IPS-20b (cell line): ENCODE measurements at regions not wholly inside any gene's neighbourhood (a gene's known extent, or its start where the extent isn't known, plus 50 kb on each side); places are given as distances from the start of the nearest gene placed in this dataset.

Experiments
- H3K27ac ChIP-seq: one replicate; pipeline ENCODE4 v1.5.1; 2013; ENCODE audit warnings: low read length
- H3K27me3 ChIP-seq: 2 replicates; pipeline ENCODE4 v1.6.1; 2013; ENCODE audit warnings: mild to moderate bottlenecking, low read length, inconsistent platforms; ENCODE audit not compliant: insufficient read depth
- H3K36me3 ChIP-seq: 2 replicates; pipeline ENCODE4 v1.6.1; 2013; ENCODE audit warnings: low read depth, mild to moderate bottlenecking, inconsistent platforms, low read length, moderate library complexity; ENCODE audit not compliant: insufficient read depth
- H3K4me1 ChIP-seq: 2 replicates; pipeline ENCODE4 v1.6.1; 2013; ENCODE audit warnings: mild to moderate bottlenecking, control low read depth, inconsistent platforms, low read length, moderate library complexity; ENCODE audit not compliant: insufficient read depth
- H3K4me3 ChIP-seq: 2 replicates; pipeline ENCODE4 v1.5.1; 2013; ENCODE audit warnings: mild to moderate bottlenecking, low read length, inconsistent platforms
- H3K9ac ChIP-seq: 2 replicates; pipeline ENCODE4 v1.6.1; 2013; ENCODE audit warnings: low read depth, mild to moderate bottlenecking, inconsistent platforms, low read length, moderate library complexity
- H3K9me3 ChIP-seq: 2 replicates; pipeline ENCODE4 v1.6.1; 2013; ENCODE audit warnings: mild to moderate bottlenecking, low read depth, low read length, inconsistent platforms; ENCODE audit not compliant: insufficient read depth

DNA sequence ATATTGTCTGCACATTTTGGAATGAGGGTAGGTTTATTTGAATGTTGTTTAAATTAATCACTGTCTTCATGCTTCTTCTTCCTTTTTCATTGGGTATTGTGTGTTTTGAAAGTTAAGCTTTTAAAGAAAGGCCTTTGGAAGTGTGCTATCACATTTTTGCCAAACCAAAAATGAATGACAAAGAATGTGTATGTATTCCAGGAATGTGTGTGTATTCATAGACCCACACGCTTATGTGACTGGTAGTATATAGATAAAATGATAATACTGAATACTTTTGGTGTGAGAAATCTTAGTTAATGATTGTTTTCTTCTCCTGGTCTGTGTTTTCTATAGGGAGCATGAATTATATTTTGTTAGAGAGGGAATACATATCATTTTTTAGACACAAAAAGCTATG, 404.4 kb downstream of the TLL1 start:
- no peaks in the 10 kb centered on the region for H3K4me1 ChIP-seq
- no peaks in the 10 kb centered on the region for H3K9me3 ChIP-seq
- H3K27ac ChIP-seq, result no peak overlapping the region
- no peak overlapping the region for H3K9ac ChIP-seq
- H3K27me3 ChIP-seq, result no peaks in the 10 kb centered on the region
- H3K36me3 ChIP-seq, result no peaks in the 10 kb centered on the region
- H3K4me3 ChIP-seq, result no peak overlapping the region

GRCh38 chr4:166277853-166278252, 404.8 kb downstream of the TLL1 start:
- Histone ChIP-seq H3K4me1 (no peaks in the 10 kb centered on the region), H3K9ac (no peak overlapping the region), H3K36me3 (no peaks in the 10 kb centered on the region), H3K27me3 (no peaks in the 10 kb centered on the region), H3K4me3 (no peak overlapping the region), H3K27ac (no peak overlapping the region), H3K9me3 (no peaks in the 10 kb centered on the region)

DNA sequence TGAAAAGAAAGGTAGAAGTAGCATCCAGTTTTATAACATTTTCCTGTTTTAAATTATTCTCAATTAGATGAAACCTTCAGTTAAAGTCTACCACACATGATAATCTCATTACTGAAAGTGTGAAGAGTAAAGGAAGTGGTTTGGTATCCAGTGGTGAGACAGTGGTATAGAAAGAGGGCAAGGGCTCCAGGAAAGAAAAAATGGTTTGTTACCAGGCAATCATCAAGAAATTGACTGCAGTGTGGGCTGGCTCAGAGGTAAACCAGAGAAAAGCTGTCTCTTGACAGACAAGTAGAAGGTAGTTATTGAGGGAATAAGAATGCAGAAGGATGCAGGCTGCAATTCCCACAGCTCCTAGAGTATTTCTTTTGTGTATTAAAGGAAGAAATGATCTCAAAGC, 406.2 kb downstream of the TLL1 start:
- no peaks in the 10 kb centered on the region for H3K27me3 ChIP-seq
- H3K4me1 ChIP-seq, result no peaks in the 10 kb centered on the region
- no peaks in the 10 kb centered on the region for H3K36me3 ChIP-seq
- no peak overlapping the region for H3K4me3 ChIP-seq
- no peaks in the 10 kb centered on the region for H3K9me3 ChIP-seq
- no peak overlapping the region for H3K9ac ChIP-seq
- no peak overlapping the region for H3K27ac ChIP-seq

- Histone ChIP-seq H3K27me3 (no peaks in the 10 kb centered on the region), H3K9me3 (no peaks in the 10 kb centered on the region), H3K27ac (no peak overlapping the region), H3K4me3 (no peak overlapping the region), H3K4me1 (no peaks in the 10 kb centered on the region), H3K9ac (no peak overlapping the region), H3K36me3 (no peaks in the 10 kb centered on the region)
Measured at GRCh38 chr4:166280642-166281041, 407.6 kb downstream of the TLL1 start.

DNA sequence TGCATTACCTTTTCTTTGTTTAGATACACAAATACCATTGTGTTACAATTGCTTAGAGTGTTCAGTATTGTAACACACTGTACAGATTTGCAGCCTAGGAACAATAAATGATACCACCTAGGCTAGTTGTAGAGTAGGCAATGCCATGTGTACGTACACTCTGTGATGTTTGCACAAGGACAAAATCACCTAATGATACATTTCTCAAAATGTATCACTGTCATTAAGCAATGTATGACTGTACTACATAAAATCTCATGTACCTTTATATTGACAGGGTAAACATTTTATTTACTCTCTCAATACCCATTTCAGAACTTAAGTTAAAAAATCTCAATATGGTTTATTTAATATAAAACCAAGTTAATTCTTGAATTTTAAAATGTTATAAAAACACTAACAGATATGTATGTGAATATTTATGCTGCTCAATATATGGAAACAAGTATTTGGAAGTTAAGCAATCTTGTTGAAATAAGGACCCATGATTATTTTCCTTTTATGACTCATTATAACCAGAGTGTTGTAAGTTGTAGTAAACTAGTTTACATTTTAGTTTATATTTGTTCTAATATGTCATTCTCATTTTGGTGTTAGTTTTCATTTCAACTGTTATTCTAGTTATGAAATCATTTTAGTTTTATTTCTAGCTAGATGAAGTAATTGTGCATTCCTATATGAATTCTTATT, 409.2 kb downstream of the TLL1 start:
- Histone ChIP-seq H3K9ac (no peak overlapping the region), H3K27ac (no peak overlapping the region), H3K36me3 (no peaks in the 10 kb centered on the region), H3K4me3 (no peak overlapping the region), H3K9me3 (no peaks in the 10 kb centered on the region), H3K27me3 (no peaks in the 10 kb centered on the region), H3K4me1 (no peaks in the 10 kb centered on the region)

DNA sequence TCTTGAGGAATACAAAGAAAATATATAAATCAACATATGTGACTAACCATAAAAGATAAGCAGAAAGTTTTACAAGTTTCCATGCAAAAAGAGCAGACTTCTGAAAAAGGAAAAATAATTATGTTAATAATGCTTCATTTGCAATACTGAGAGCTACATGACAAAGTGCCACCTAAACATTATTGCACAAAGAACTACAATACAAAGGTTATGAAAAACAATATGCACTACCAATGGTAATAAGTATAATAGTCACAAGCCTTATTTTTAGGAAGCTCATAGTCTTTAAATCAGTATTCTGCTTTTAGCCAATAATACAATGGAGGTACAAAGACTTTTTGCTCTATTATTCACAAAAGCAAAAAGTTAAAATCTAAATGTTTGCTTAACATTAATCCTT, 411.2 kb downstream of the TLL1 start:
- no peaks in the 10 kb centered on the region for H3K4me1 ChIP-seq
- no peaks in the 10 kb centered on the region for H3K27me3 ChIP-seq
- H3K9ac ChIP-seq, result no peak overlapping the region
- no peak overlapping the region for H3K27ac ChIP-seq
- H3K4me3 ChIP-seq, result no peak overlapping the region
- H3K36me3 ChIP-seq, result no peaks in the 10 kb centered on the region
- no peaks in the 10 kb centered on the region for H3K9me3 ChIP-seq

DNA sequence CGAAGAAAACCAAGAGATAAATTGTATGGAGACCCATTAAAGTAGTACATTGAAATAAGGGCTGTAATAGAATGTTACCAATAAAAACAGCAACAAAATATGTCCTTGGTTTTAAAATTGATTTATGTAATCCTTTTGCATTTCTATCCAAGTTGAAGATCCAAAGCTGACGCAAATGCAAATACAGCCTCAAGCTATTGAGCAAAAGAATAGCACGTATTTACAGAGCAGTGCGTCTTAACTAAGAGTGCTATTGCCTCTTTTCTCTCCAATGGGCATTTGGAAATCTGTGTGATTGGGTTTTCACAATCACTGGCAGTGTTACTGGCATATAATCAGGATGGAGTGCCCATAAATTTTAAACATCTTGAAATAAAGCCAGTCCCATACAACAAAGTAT, 417.4 kb downstream of the TLL1 start:
- no peaks in the 10 kb centered on the region for H3K4me1 ChIP-seq
- H3K9ac ChIP-seq, result no peak overlapping the region
- H3K9me3 ChIP-seq, result no peaks in the 10 kb centered on the region
- no peaks in the 10 kb centered on the region for H3K36me3 ChIP-seq
- no peaks in the 10 kb centered on the region for H3K27me3 ChIP-seq
- H3K27ac ChIP-seq, result no peak overlapping the region
- no peak overlapping the region for H3K4me3 ChIP-seq

DNA sequence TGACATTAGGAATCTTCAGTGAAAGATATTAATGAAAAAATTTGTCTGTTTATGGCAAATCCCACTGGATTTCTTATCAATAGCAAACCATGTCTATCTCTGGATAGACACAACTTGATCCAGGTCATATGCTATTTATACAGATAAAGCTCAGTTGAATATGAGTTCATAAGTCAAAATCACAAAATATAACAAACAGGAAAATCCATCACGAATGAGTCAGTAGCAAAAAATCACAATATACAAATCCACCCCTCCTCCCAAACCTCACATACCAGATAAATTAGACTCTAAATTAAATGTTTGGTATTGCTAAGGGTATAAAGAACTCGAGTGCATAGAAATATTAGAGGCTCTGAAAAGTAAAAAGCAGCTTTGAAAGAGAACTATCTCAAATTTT, 420.5 kb downstream of the TLL1 start:
- Histone ChIP-seq H3K4me1 (no peaks in the 10 kb centered on the region), H3K9me3 (no peaks in the 10 kb centered on the region), H3K27ac (no peak overlapping the region), H3K9ac (no peak overlapping the region), H3K27me3 (no peaks in the 10 kb centered on the region), H3K4me3 (no peak overlapping the region), H3K36me3 (no peaks in the 10 kb centered on the region)

DNA sequence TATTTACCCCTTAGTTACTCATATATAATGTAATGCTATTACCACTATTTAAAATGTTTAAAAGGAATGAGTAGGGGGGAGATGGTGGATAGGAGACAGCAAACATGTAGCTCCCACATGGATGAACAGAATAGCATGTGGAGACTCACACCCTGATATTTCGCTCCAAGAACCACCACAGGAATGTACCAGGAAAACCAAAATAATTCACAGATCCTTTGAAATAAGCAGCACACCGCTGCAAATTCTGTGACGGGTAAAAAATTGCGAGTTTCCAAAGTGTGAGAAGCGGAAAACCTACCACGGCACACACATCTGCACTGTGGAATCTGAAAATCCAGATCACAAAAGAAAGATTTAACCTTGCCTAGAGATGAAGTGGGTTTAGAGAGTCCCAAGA, 428.2 kb downstream of the TLL1 start:
- no peaks in the 10 kb centered on the region for H3K36me3 ChIP-seq
- no peak overlapping the region for H3K4me3 ChIP-seq
- no peak overlapping the region for H3K9ac ChIP-seq
- H3K9me3 ChIP-seq, result 0 out of 2 replicates have a peak, but pooled peaks cover 2% of the 10 kb centered on the region
- no peak overlapping the region for H3K27ac ChIP-seq
- no peaks in the 10 kb centered on the region for H3K4me1 ChIP-seq
- H3K27me3 ChIP-seq, result no peaks in the 10 kb centered on the region

- Histone ChIP-seq H3K9me3 (no peaks in the 10 kb centered on the region), H3K36me3 (no peaks in the 10 kb centered on the region), H3K4me3 (no peak overlapping the region), H3K9ac (no peak overlapping the region), H3K4me1 (no peaks in the 10 kb centered on the region), H3K27ac (no peak overlapping the region), H3K27me3 (no peaks in the 10 kb centered on the region)
Measured at GRCh38 chr4:166308647-166309046, 435.6 kb downstream of the TLL1 start.

DNA sequence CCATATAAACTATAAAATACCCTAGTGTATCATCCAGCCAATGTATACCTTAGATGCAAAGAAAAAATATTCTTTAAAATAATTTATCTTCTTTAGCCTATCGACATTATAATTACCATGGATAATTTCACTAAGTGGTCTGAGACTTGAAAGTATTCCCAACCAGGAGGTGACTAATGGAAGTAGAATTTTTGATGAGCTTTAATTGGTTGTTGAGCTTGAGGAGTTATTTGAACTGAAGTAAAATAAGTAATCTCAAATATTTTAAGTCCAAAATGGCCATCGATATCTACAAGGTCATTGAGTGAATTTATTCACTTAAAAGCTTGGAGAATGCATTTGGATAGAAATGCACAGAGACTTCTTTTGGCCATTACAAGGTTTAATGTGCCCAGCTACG, 436.2 kb downstream of the TLL1 start:
- Histone ChIP-seq H3K27ac (no peak overlapping the region), H3K4me3 (no peak overlapping the region), H3K36me3 (no peaks in the 10 kb centered on the region), H3K27me3 (no peaks in the 10 kb centered on the region), H3K9ac (no peak overlapping the region), H3K9me3 (no peaks in the 10 kb centered on the region), H3K4me1 (no peaks in the 10 kb centered on the region)

GRCh38 chr4:166311169-166311568, 438.1 kb downstream of the TLL1 start:
- H3K9me3 ChIP-seq, result no peaks in the 10 kb centered on the region
- H3K4me1 ChIP-seq, result no peaks in the 10 kb centered on the region
- no peak overlapping the region for H3K9ac ChIP-seq
- H3K4me3 ChIP-seq, result no peak overlapping the region
- no peak overlapping the region for H3K27ac ChIP-seq
- H3K27me3 ChIP-seq, result no peaks in the 10 kb centered on the region
- H3K36me3 ChIP-seq, result no peaks in the 10 kb centered on the region
